Sigmoid colon (tissue), 6 donors: ENCODE measurements at regions not wholly inside any gene's neighbourhood (a gene's known extent, or its start where the extent isn't known, plus 50 kb on each side); places are given as distances from the start of the nearest gene placed in this dataset.

Source experiments
- DNase-seq: peaks from one replicate; pipeline ENCODE4 v3.0.0-alpha.2; 2019
- H3K27ac ChIP-seq, 4 donors: fragments of 200-600 bp; sonication (generic); one replicate each; pipeline ENCODE4 v1.5.1; 2016 to 2019; ENCODE audit warnings: mild to moderate bottlenecking in 1 of 4
- H3K27me3 ChIP-seq, 3 donors: fragments of 200-600 bp; sonication (generic); one replicate each; pipeline ENCODE4 v1.5.1; 2019; ENCODE audit warnings: mild to moderate bottlenecking in 1 of 3
- H3K36me3 ChIP-seq, 4 donors: fragments of 200-600 bp; sonication (generic); one replicate each; pipeline ENCODE4 v1.5.1; 2016 to 2019
- H3K4me1 ChIP-seq, 4 donors: fragments of 200-600 bp; sonication (generic); one replicate each; pipeline ENCODE4 v1.5.1; 2017 to 2019
- H3K4me3 ChIP-seq, 4 donors: fragments of 200-600 bp; sonication (generic); one replicate each; pipeline ENCODE4 v1.5.1; 2017 to 2019; ENCODE audit warnings: mild to moderate bottlenecking in 2 of 4, moderate library complexity in 1 of 4
- H3K9me3 ChIP-seq, 4 donors: fragments of 200-600 bp in 3 of 4; sonication (generic) in 3 of 4; one replicate each; pipeline versions ENCODE4 v1.5.1 to v1.6.1; 2013 to 2019
- EP300 ChIP-seq, 4 donors: sonication (generic); formaldehyde crosslinking; IDR thresholded peaks; one replicate each; pipeline ENCODE4 v1.6.1; 2017; ENCODE audit warnings: antibody characterized with exemption in 4 of 4
- POLR2A ChIP-seq, 2 donors: fragments of 450-650 bp; IDR thresholded peaks; one replicate each; pipeline ENCODE4 v1.6.1; 2016; ENCODE audit warnings: antibody characterized with exemption in 2 of 2, mild to moderate bottlenecking in 2 of 2, moderate library complexity in 2 of 2
- POLR2AphosphoS5 ChIP-seq, 4 donors: sonication (generic); formaldehyde crosslinking; IDR thresholded peaks; one replicate each; pipeline ENCODE4 v1.6.1; 2017; ENCODE audit warnings: antibody characterized with exemption in 4 of 4
- WGBS, 2 donors: extraction: QIAGEN DNeasy Blood & Tissue Kit; methylation state at CpG; one replicate each; pipeline ENCODE4 v1.1.7; 2013; 5-methylcytosine and 5-hydroxymethylcytosine counted together
- intact Hi-C: fragments of 100-400 bp; cut with DNase I; formaldehyde crosslinking; loops from one replicate; pipeline ENCODE4 v1.15.1; 2023
- TF ChIP-seq, protein P1 (sequence below), 4 experiments: fragments of 450-650 bp in 3 of 4; fragments of 200-600 bp in 1 of 4; IDR thresholded peaks; one replicate each; pipeline ENCODE4 v1.5.1; 2016 to 2019; ENCODE audit warnings: antibody characterized with exemption in 4 of 4, mild to moderate bottlenecking in 3 of 4, moderate library complexity in 2 of 4
- donor health status: healthy with polysubstance abuse.
- donor health status: healthy.

DNA sequence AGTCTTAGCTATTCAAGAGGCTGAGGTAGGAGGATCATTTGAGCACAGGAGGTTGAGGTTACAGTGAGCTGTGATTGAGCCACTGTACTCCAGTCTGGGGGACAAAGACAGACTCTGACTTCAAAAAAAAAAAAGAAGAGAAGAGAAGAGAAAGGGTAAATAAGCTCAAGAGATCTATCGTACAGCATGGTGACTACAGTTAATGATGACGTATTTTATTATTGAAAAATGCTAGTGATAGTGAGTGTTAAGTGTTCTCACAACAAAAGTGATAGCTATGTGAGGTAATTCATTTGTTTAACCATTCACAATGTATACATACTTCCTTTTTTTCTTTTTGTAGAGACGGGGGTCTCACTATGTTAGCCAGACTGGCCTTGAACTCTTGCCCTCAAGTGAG lies 121.5 kb upstream of the RPL34 start:
- TF ChIP-seq POLR2AphosphoS5 (IDR thresholded peaks at IDR 0.05) (no peak), POLR2A (IDR thresholded peaks at IDR 0.05) (no peak), EP300 (IDR thresholded peaks at IDR 0.05) (no peak)
- TF ChIP-seq, protein P1, sequence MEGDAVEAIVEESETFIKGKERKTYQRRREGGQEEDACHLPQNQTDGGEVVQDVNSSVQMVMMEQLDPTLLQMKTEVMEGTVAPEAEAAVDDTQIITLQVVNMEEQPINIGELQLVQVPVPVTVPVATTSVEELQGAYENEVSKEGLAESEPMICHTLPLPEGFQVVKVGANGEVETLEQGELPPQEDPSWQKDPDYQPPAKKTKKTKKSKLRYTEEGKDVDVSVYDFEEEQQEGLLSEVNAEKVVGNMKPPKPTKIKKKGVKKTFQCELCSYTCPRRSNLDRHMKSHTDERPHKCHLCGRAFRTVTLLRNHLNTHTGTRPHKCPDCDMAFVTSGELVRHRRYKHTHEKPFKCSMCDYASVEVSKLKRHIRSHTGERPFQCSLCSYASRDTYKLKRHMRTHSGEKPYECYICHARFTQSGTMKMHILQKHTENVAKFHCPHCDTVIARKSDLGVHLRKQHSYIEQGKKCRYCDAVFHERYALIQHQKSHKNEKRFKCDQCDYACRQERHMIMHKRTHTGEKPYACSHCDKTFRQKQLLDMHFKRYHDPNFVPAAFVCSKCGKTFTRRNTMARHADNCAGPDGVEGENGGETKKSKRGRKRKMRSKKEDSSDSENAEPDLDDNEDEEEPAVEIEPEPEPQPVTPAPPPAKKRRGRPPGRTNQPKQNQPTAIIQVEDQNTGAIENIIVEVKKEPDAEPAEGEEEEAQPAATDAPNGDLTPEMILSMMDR (IDR thresholded peaks at IDR 0.05), result no peak
- DNase-seq, result no peak
- H3K36me3 ChIP-seq, result no peaks in the 10 kb centered on the region
- no peaks in the 10 kb centered on the region for H3K27me3 ChIP-seq
- H3K27ac ChIP-seq, result no peak overlapping the region
- no peaks in the 10 kb centered on the region for H3K4me1 ChIP-seq
- WGBS, 2 donors, result 69 to 72% methylated on average over 3 of the region's 3 CpGs
- H3K4me3 ChIP-seq, result no peak overlapping the region
- intact Hi-C loops, result no loop called here
- H3K9me3 ChIP-seq, result peaks cover 0 to 8% (median 1%) of the 10 kb centered on the region in 4 donors

DNA sequence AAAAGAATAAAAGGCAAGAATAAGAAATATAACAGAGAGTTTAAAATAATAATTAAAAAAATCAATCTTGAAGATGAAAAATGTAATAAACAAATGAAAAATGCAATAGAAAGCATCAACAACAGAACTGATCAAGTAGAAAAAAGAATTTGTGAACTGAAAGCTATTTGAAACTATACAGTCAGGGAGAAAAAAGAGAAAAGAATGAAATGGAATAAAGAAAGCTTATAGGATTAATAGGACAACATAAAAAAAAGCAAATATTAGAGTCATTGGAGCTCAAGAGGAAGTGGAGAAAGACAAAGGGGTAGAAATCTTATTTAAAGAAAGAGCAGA lies 126.8 kb upstream of the RPL34 start:
- Histone ChIP-seq H3K27ac (no peak overlapping the region), H3K27me3 (no peaks in the 10 kb centered on the region)
- intact Hi-C loops, result no loop called here

DNA sequence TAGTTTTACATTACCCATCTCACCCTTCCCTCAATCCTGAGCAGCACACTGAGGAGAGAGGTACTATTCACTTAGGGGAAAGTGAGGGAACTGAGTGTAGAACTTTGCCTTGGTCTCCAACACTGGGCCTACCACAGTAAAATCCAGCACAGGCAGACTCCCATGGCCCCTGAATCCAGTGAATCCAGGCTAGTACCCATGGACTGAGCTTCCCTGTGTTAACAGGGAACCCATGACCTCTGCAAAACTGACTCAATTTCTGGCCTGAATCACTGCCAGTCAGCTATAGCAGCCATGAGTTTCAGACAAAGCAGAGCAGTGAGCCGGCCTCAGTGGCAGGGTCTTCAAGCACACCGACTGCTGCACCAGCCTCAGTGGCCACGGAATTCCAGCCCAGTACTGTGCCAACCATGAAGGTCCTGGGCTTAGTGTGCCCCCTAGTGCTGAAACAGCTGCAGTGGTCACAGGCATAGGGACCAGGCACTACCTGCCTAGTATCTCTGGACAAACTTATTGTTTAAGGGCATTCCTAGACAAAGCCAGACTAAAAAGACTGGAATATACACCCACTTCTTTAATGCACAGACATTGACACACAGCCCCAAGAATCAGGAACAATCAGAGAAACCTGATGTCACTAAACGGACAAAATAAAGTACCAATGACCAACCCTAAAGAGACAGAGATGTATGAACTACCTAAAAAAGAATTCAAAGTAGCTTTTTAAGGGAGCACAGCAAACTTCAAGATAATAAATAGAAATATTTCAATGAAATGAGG lies 127.4 kb upstream of the RPL34 start:
- Histone ChIP-seq H3K4me3 (no peak overlapping the region), H3K9me3 (peaks cover 0 to 20% (median 8%) of the 10 kb centered on the region in 4 donors), H3K27ac (no peak overlapping the region), H3K4me1 (no peaks in the 10 kb centered on the region), H3K36me3 (no peaks in the 10 kb centered on the region), H3K27me3 (no peaks in the 10 kb centered on the region)
- TF ChIP-seq EP300 (IDR thresholded peaks at IDR 0.05), result no peak
- TF ChIP-seq POLR2A (IDR thresholded peaks at IDR 0.05), result no peak
- no peak for TF ChIP-seq POLR2AphosphoS5 (IDR thresholded peaks at IDR 0.05)
- TF ChIP-seq, protein P1 (IDR thresholded peaks at IDR 0.05), result no peak
- intact Hi-C loops, result no loop called here
- WGBS, 2 donors, result 70 to 74% methylated on average over 4 of the region's 4 CpGs
- no peak for DNase-seq

More for the DNA sequence above, 126.8 kb upstream of the RPL34 start:
- no peak for DNase-seq
- Histone ChIP-seq H3K9me3 (peaks cover 0 to 20% (median 8%) of the 10 kb centered on the region in 4 donors), H3K36me3 (no peaks in the 10 kb centered on the region), H3K4me3 (no peak overlapping the region), H3K4me1 (no peaks in the 10 kb centered on the region)
- TF ChIP-seq POLR2A (IDR thresholded peaks at IDR 0.05) (no peak), POLR2AphosphoS5 (IDR thresholded peaks at IDR 0.05) (no peak), EP300 (IDR thresholded peaks at IDR 0.05) (no peak)
- TF ChIP-seq, protein P1 (IDR thresholded peaks at IDR 0.05), result no peak

DNA sequence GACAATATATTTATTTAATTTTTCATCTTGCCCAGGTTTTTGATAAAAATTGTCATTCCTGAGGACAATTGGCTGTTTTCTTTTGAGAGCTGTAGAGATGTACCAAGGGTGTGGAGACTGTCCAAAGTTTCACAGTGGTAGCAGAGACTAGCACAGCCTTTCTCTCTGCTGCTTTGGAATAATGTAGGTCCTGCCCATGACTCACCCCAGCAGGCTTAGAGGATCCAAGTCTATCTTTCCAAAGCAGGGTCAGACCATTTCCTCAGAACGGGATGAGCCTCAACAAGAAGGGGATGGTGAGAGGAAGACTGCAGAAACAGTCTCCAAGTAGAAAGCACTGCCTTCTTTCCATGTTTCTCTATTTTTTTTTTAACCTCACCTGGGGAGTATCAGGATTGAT lies 131.5 kb upstream of the RPL34 start:
- Histone ChIP-seq H3K27ac (no peak overlapping the region), H3K9me3 (peaks cover 0 to 12% (median 6%) of the 10 kb centered on the region in 4 donors), H3K4me1 (no peaks in the 10 kb centered on the region), H3K4me3 (no peak overlapping the region), H3K36me3 (no peaks in the 10 kb centered on the region), H3K27me3 (no peaks in the 10 kb centered on the region)
- no peak for DNase-seq
- intact Hi-C loops, result no loop called here
- TF ChIP-seq, protein P1 (IDR thresholded peaks at IDR 0.05), result no peak
- TF ChIP-seq EP300 (IDR thresholded peaks at IDR 0.05), result no peak
- TF ChIP-seq POLR2AphosphoS5 (IDR thresholded peaks at IDR 0.05), result no peak
- no peak for TF ChIP-seq POLR2A (IDR thresholded peaks at IDR 0.05)
- 64 to 72% methylated on average over 1 of the region's 1 CpG for WGBS, 2 donors

DNA sequence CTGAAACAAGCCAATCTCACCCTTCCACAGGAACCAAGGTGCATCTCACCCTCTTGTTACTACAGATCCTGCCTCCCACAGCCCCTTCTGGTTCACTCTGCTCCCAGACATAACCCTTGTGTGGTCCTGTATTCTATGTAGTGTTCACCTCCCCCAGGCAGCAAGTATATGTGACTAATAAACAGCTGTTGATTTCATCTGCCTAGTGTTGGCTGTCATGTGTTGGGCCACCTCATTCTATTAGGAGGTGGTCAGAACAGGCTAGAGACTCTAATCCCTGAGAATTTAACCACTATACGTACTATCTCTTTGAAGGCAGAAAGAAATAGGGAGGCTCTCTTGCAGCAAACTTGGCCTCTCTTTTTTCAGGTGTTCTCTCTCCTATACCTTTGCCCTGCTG lies 134.3 kb upstream of the RPL34 start:
- no peaks in the 10 kb centered on the region for H3K36me3 ChIP-seq
- H3K9me3 ChIP-seq, result no peaks in the 10 kb centered on the region
- TF ChIP-seq POLR2AphosphoS5 (IDR thresholded peaks at IDR 0.05) (no peak), EP300 (IDR thresholded peaks at IDR 0.05) (no peak), POLR2A (IDR thresholded peaks at IDR 0.05) (no peak)
- TF ChIP-seq, protein P1 (IDR thresholded peaks at IDR 0.05), result no peak
- intact Hi-C loops, result no loop called here
- H3K4me3 ChIP-seq, result no peak overlapping the region
- no peak overlapping the region for H3K27ac ChIP-seq
- H3K27me3 ChIP-seq, result no peaks in the 10 kb centered on the region
- DNase-seq, result no peak
- H3K4me1 ChIP-seq, result no peaks in the 10 kb centered on the region
- 47 to 50% methylated on average over 1 of the region's 1 CpG for WGBS, 2 donors
